Epithelial cell of proximal tubule (primary cell): ENCODE measurements at regions not wholly inside any gene's neighbourhood (a gene's known extent, or its start where the extent isn't known, plus 50 kb on each side); places are given as distances from the start of the nearest gene placed in this dataset.
"Not testable (repeated sequence)": the region's sequence is repeated elsewhere in the genome, so short reads cannot be mapped to it uniquely, and the experiment has no call there.

Experiments used
- DNase-seq: peaks from one replicate; pipeline ENCODE4 v3.0.0-alpha.2; 2011; ENCODE audit warnings: low read depth
- H3K4me3 ChIP-seq: 2 replicates; pipeline ENCODE4 v1.5.1; 2011; ENCODE audit warnings: low read depth, mild to moderate bottlenecking, low read length
- TF ChIP-seq, protein P1 (sequence below): conservative IDR thresholded peaks from 2 replicates; pipeline ENCODE4 v1.5.1; 2012; ENCODE audit warnings: low read depth, mild to moderate bottlenecking, low read length

DNA sequence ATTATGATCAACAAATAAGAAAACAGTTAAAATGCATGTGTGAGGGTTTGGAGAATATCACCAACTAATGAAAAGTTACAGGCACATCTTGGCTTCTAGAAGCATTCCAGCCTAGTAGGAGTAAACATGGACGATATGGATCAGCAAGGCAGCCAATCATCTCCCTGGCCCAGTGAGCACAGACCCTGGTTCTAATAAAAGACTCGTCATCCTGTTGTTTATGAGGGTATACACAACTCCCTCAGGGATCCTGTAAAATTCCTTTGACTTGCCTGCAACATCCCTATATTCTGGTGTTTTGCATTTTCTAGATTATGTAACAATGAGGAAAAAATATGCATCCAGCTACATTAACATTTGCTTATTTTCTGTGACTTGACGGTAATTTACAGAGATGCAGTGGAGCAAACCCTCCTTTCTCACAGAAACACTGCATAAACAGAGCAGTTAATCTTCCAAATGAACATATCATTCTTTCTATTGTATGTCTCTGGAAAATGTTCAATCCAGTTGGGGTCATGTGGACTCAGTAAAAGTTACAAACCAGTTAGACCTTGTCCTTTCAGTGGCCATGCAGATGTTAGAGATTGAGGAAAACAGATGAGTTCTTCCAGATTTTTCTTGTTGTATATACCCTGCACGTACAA is 88.9 kb upstream of the NDP start:
- no peak overlapping the region for H3K4me3 ChIP-seq
- TF ChIP-seq, protein P1, sequence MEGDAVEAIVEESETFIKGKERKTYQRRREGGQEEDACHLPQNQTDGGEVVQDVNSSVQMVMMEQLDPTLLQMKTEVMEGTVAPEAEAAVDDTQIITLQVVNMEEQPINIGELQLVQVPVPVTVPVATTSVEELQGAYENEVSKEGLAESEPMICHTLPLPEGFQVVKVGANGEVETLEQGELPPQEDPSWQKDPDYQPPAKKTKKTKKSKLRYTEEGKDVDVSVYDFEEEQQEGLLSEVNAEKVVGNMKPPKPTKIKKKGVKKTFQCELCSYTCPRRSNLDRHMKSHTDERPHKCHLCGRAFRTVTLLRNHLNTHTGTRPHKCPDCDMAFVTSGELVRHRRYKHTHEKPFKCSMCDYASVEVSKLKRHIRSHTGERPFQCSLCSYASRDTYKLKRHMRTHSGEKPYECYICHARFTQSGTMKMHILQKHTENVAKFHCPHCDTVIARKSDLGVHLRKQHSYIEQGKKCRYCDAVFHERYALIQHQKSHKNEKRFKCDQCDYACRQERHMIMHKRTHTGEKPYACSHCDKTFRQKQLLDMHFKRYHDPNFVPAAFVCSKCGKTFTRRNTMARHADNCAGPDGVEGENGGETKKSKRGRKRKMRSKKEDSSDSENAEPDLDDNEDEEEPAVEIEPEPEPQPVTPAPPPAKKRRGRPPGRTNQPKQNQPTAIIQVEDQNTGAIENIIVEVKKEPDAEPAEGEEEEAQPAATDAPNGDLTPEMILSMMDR = no peak
- no peak for DNase-seq

GRCh38 chrX:44060221-44060620 is 87.0 kb upstream of the NDP start:
- TF ChIP-seq, protein P1 = no peak
- no peak for DNase-seq
- H3K4me3 ChIP-seq = no peak overlapping the region

GRCh38 chrX:44058339-44058738 is 85.1 kb upstream of the NDP start:
- TF ChIP-seq, protein P1 = no peak
- DNase-seq = no peak
- no peak overlapping the region for H3K4me3 ChIP-seq

DNA sequence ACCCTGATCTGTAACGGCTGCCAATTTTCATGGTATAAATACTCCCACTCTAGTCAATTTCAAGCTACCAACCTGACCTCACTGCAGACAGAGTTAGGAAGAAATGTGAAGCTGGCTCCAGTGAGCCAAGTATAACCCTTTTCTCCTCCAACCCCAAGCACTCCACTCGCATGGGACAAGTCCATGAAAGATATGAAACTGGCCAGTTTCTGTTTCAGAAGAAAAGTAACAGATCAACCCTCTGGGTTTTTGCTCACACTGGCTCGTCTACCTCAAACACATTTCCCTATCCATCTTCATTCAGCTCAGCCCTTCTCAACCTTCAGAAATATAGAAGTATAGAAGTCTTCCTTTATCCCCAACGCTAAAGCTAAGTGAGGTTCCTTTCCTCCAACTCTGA is 82.4 kb upstream of the NDP start:
- no peak overlapping the region for H3K4me3 ChIP-seq
- TF ChIP-seq, protein P1 = no peak
- DNase-seq = no peak

- DNase-seq = no peak
- TF ChIP-seq, protein P1 = no peak
- H3K4me3 ChIP-seq = no peak overlapping the region
Observed at GRCh38 chrX:44054863-44055601, 81.8 kb upstream of the NDP start.

- H3K4me3 ChIP-seq = not testable (repeated sequence)
Observed at GRCh38 chrX:44045106-44045505, 71.9 kb upstream of the NDP start.

DNA sequence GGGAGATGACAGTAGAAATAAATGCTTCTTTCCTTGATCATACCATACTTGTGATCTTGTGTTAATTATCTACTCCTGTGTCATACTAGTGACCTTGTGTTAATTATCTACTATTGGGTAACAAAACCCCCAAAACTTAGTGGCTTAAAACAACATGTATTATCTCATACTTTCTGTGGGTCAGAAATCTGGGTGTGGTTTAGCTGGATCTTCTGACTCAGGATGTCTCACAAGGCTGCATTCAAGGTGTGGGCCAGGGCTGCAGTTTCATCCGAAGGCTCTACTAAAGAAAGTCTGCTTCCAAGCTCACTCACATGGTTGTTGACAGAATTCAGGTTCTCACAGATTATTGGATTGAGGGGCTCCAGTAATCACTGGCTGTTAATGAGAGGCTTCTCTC is 70.3 kb upstream of the NDP start:
- TF ChIP-seq, protein P1 = no peak
- DNase-seq = peak; percentile 92
- H3K4me3 ChIP-seq = no peak overlapping the region

More at GRCh38 chrX:44045106-44045505, 71.9 kb upstream of the NDP start:
- DNase-seq = not testable (repeated sequence)
